Keratinocyte (primary cell): ENCODE measurements at regions not wholly inside any gene's neighbourhood (a gene's known extent, or its start where the extent isn't known, plus 50 kb on each side); places are given as distances from the start of the nearest gene placed in this dataset.

Experiments
- DNase-seq: peaks from one replicate; pipeline ENCODE4 v3.0.0-alpha.2; 2011; ENCODE audit warnings: low read depth, missing footprints, low spot score
- FAIRE-seq: peaks from 2 replicates; lab custom pipeline; 2011; peaks lifted over from hg19 to GRCh38; lab: Jason Lieb, UNC
- H2AFZ ChIP-seq: 2 replicates; pipeline ENCODE4 v1.6.0; 2012; ENCODE audit warnings: low read length, control low read depth, inconsistent platforms; ENCODE audit not compliant: control insufficient read depth
- H3K27ac ChIP-seq: 2 replicates; pipeline ENCODE4 v1.5.1; 2011; ENCODE audit warnings: low read length; ENCODE audit not compliant: control insufficient read depth, insufficient read depth
- H3K27me3 ChIP-seq: 3 replicates; pipeline ENCODE4 v1.6.0; 2011; ENCODE audit warnings: low read length; ENCODE audit not compliant: control insufficient read depth, insufficient read depth; ENCODE audit errors: extremely low read depth
- H3K36me3 ChIP-seq, 2 experiments: 2 replicates in 1 of 2; 3 replicates in 1 of 2; pipeline ENCODE4 v1.5.1; 2011; ENCODE audit warnings: low read length in 2 of 2, mild to moderate bottlenecking in 1 of 2; ENCODE audit not compliant: control insufficient read depth in 2 of 2, insufficient read depth in 2 of 2; ENCODE audit errors: extremely low read depth in 1 of 2
- H3K4me1 ChIP-seq: 3 replicates; pipeline ENCODE4 v1.5.1; 2011; ENCODE audit warnings: low read length; ENCODE audit not compliant: control insufficient read depth, insufficient read depth; ENCODE audit errors: extremely low read depth
- H3K4me2 ChIP-seq: 3 replicates; pipeline ENCODE4 v1.6.0; 2011; ENCODE audit warnings: low read depth, low read length; ENCODE audit not compliant: control insufficient read depth, insufficient read depth; ENCODE audit errors: extremely low read depth
- H3K4me3 ChIP-seq, 3 experiments: fragments of 200-600 bp in 1 of 3; sonication (generic) in 1 of 3; 2 replicates in 2 of 3; 3 replicates in 1 of 3; pipeline ENCODE4 v1.5.1; 2011 to 2016; ENCODE audit warnings: low read length in 3 of 3, mild to moderate bottlenecking in 3 of 3, control low read depth in 2 of 3, inconsistent platforms in 1 of 3, low read depth in 1 of 3, mixed read lengths in 1 of 3, mixed run types in 1 of 3, moderate library complexity in 1 of 3; ENCODE audit not compliant: control insufficient read depth in 2 of 3, insufficient read depth in 2 of 3; ENCODE audit errors: extremely low read depth in 1 of 3
- H3K79me2 ChIP-seq: 2 replicates; pipeline ENCODE4 v1.6.0; 2012; ENCODE audit warnings: low read length; ENCODE audit not compliant: control insufficient read depth, insufficient read depth
- H3K9ac ChIP-seq: 3 replicates; pipeline ENCODE4 v1.6.0; 2011; ENCODE audit warnings: low read length; ENCODE audit not compliant: control insufficient read depth, insufficient read depth; ENCODE audit errors: extremely low read depth
- H3K9me1 ChIP-seq: 3 replicates; pipeline ENCODE4 v1.6.0; 2011; ENCODE audit warnings: low read length; ENCODE audit not compliant: control insufficient read depth, insufficient read depth; ENCODE audit errors: extremely low read depth
- H3K9me3 ChIP-seq: 2 replicates; pipeline ENCODE4 v1.5.1; 2012; ENCODE audit warnings: low read depth, low read length; ENCODE audit not compliant: control insufficient read depth
- H4K20me1 ChIP-seq: 3 replicates; pipeline ENCODE4 v1.6.0; 2011; ENCODE audit warnings: low read length; ENCODE audit not compliant: control insufficient read depth, insufficient read depth; ENCODE audit errors: extremely low read depth
- EZH2 ChIP-seq: IDR thresholded peaks from one replicate; pipeline ENCODE4 v1.6.1; 2012; ENCODE audit warnings: inconsistent platforms, mild to moderate bottlenecking, low read length, moderate library complexity
- dilution Hi-C: fragments of 300-500 bp; cut with MboI; formaldehyde crosslinking; loops from one replicate; pipeline ENCODE4 v1.7.0; 2020; ENCODE audit warnings: low sequenced_read_pairs; ENCODE audit not compliant: extremely low pct_ligation_motif_present
- TF ChIP-seq, protein P1 (sequence below), 3 experiments: IDR thresholded peaks in 1 of 3; conservative IDR thresholded peaks in 1 of 3; optimal IDR thresholded peaks in 1 of 3; 2 replicates in 2 of 3; 3 replicates in 1 of 3; pipeline versions ENCODE3 to v1.5.1; 2011; ENCODE audit warnings: low read length in 3 of 3, mild to moderate bottlenecking in 3 of 3, moderate library complexity in 2 of 3, control low read depth in 1 of 3, inconsistent platforms in 1 of 3; ENCODE audit not compliant: insufficient read depth in 2 of 3; ENCODE audit errors: extremely low read depth in 1 of 3

DNA sequence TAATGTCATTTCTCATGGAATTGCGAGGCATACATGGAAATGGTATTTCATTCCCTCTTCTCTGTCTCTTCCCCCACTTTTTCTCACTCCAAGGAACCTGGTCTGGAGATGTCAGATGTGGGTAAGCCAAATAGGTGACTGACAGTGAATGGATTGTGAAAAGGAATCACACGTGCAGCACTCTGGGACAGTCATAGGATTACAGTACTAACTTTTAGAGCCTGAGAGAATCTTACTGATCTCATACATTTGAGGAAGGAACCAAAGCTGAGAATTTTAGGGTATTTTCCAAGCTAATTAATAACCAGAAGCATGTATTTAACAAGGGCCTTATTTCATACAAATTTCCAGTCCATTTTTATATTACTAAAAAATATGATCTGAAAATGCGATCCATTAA lies 58.1 kb upstream of the ERBB4 start:
- H3K4me1 ChIP-seq, result peaks cover 9% of the 10 kb centered on the region
- FAIRE-seq, result no peak
- no peaks in the 10 kb centered on the region for H3K27me3 ChIP-seq
- no peak overlapping the region for H3K4me2 ChIP-seq
- no peak overlapping the region for H3K4me3 ChIP-seq
- dilution Hi-C loops, result no loop called here
- no peak overlapping the region for H2AFZ ChIP-seq
- no peaks in the 10 kb centered on the region for H3K36me3 ChIP-seq
- H3K9me3 ChIP-seq, result no peaks in the 10 kb centered on the region
- H3K27ac ChIP-seq, result no peak overlapping the region
- H3K9ac ChIP-seq, result no peak overlapping the region
- H4K20me1 ChIP-seq, result no peaks in the 10 kb centered on the region
- TF ChIP-seq EZH2, result no peak
- TF ChIP-seq, protein P1, sequence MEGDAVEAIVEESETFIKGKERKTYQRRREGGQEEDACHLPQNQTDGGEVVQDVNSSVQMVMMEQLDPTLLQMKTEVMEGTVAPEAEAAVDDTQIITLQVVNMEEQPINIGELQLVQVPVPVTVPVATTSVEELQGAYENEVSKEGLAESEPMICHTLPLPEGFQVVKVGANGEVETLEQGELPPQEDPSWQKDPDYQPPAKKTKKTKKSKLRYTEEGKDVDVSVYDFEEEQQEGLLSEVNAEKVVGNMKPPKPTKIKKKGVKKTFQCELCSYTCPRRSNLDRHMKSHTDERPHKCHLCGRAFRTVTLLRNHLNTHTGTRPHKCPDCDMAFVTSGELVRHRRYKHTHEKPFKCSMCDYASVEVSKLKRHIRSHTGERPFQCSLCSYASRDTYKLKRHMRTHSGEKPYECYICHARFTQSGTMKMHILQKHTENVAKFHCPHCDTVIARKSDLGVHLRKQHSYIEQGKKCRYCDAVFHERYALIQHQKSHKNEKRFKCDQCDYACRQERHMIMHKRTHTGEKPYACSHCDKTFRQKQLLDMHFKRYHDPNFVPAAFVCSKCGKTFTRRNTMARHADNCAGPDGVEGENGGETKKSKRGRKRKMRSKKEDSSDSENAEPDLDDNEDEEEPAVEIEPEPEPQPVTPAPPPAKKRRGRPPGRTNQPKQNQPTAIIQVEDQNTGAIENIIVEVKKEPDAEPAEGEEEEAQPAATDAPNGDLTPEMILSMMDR (optimal IDR thresholded peaks at IDR 0.05 in 1 of 3, IDR thresholded peaks at IDR 0.05 in 1 of 3, conservative IDR thresholded peaks at IDR 0.05 in 1 of 3; ENCODE audit: extremely low read depth in 1 of 3, insufficient read depth in 2 of 3, low read length in 3 of 3), result no peak
- DNase-seq, result no peak
- H3K9me1 ChIP-seq, result no peaks in the 10 kb centered on the region
- H3K79me2 ChIP-seq, result no peaks in the 10 kb centered on the region

DNA sequence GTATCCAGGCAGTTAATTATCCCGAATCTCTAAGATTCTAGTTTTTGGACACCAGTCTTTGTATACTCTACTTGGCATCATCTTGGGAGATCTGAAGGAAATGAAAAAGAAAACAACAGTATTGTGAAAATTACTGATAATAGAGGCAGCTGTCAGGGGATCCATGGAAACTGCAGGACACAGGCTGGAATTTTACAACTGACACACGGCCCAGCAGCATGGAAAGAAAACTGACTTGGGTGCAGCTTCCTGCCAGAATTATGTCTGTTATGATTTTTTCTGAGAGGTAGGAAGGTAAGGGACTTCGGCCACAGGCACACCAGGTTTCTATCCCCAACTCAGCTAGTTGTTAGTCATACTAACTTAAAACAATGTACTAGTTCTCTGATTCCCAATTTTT lies 57.7 kb upstream of the ERBB4 start:
- Histone ChIP-seq H3K9ac (no peak overlapping the region), H4K20me1 (no peaks in the 10 kb centered on the region), H3K36me3 (no peaks in the 10 kb centered on the region), H3K9me3 (no peaks in the 10 kb centered on the region), H3K27me3 (no peaks in the 10 kb centered on the region), H3K9me1 (no peaks in the 10 kb centered on the region), H3K4me3 (no peak overlapping the region), H2AFZ (no peak overlapping the region), H3K79me2 (no peaks in the 10 kb centered on the region), H3K4me1 (peaks cover 9% of the 10 kb centered on the region), H3K27ac (no peak overlapping the region), H3K4me2 (no peak overlapping the region)
- no peak for TF ChIP-seq EZH2
- TF ChIP-seq, protein P1 (optimal IDR thresholded peaks at IDR 0.05 in 1 of 3, IDR thresholded peaks at IDR 0.05 in 1 of 3, conservative IDR thresholded peaks at IDR 0.05 in 1 of 3; ENCODE audit: extremely low read depth in 1 of 3, insufficient read depth in 2 of 3, low read length in 3 of 3), result no peak
- DNase-seq, result no peak
- FAIRE-seq, result no peak
- dilution Hi-C loops, result no loop called here
